ENCODE measurements at regions not wholly inside any gene's neighbourhood (a gene's known extent, or its start where the extent isn't known, plus 50 kb on each side); places are given as distances from the start of the nearest gene placed in this dataset.

- H3K9me3 ChIP-seq (ENCODE audit: control insufficient read depth, insufficient read depth, low read depth, low read length), result no peaks in the 10 kb centered on the region
- no peaks in the 10 kb centered on the region for H3K4me1 ChIP-seq (ENCODE audit: control insufficient read depth, insufficient read depth, low read length)
- no peaks in the 10 kb centered on the region for H3K36me3 ChIP-seq (ENCODE audit: control insufficient read depth in 2 of 2, insufficient read depth in 1 of 2, low read length in 2 of 2)
- TF ChIP-seq SETDB1 (IDR thresholded peaks at IDR 0.05; ENCODE audit: insufficient read length, low read length) (peak; percentile 51), ZNF18 (tag by site-specific recombination; IDR thresholded peaks at IDR 0.05) (no peak)
- ChIA-PET CTCF (interaction anchor here (0.7 to 1.1 kb wide), 2 partner anchors 9 to 17 kb away, joined by 3 read pairs; no protein-coding TSS in a partner anchor), POLR2A (no interaction called here)
- H3K4me3 ChIP-seq (ENCODE audit: low read depth, low read length), result no peak overlapping the region
- no peak overlapping the region for H3K27ac ChIP-seq (ENCODE audit: extremely low read depth, low read depth, low read length)
Observed at GRCh38 chr21:32122082-32122481, 156.8 kb downstream of the MIS18A start.

- POLR2A ChIA-PET, result interaction anchor here (0.6 kb wide), 1 partner anchor 41 kb away, joined by 5 read pairs; no protein-coding TSS in a partner anchor
- no peaks in the 10 kb centered on the region for H3K9me3 ChIP-seq (ENCODE audit: control insufficient read depth, insufficient read depth, low read depth, low read length)
- no peak for TF ChIP-seq BCL11A (tag by site-specific recombination; IDR thresholded peaks at IDR 0.05; ENCODE audit: low read depth)
- TF ChIP-seq ZBTB1 (tag by site-specific recombination; IDR thresholded peaks at IDR 0.05), result no peak
- TF ChIP-seq SP7 (tag by site-specific recombination; IDR thresholded peaks at IDR 0.05), result no peak
- no peaks in the 10 kb centered on the region for H3K36me3 ChIP-seq (ENCODE audit: control insufficient read depth in 2 of 2, insufficient read depth in 1 of 2, low read length in 2 of 2)
- no peak overlapping the region for H3K27ac ChIP-seq (ENCODE audit: extremely low read depth, low read depth, low read length)
- H3K4me1 ChIP-seq (ENCODE audit: control insufficient read depth, insufficient read depth, low read length), result no peaks in the 10 kb centered on the region
- CTCF ChIA-PET, result interaction anchor here (0.6 to 1.2 kb wide), 5 partner anchors 9 to 316 kb away, joined by 3 to 5 read pairs (median 4); no protein-coding TSS in a partner anchor
- no peak overlapping the region for H3K4me3 ChIP-seq (ENCODE audit: low read depth, low read length)
Observed at GRCh38 chr21:32120230-32120629, 158.6 kb downstream of the MIS18A start.

- TF ChIP-seq ZNF394 (tag by site-specific recombination; IDR thresholded peaks at IDR 0.05; ENCODE audit: borderline replicate concordance) (no peak), ZNF692 (tag by site-specific recombination; IDR thresholded peaks at IDR 0.05) (no peak), ZFP69B (tag by site-specific recombination; IDR thresholded peaks at IDR 0.05) (no peak), ATF2 (tag by site-specific recombination; IDR thresholded peaks at IDR 0.05; ENCODE audit: low read depth) (no peak), ZNF433 (tag by site-specific recombination; IDR thresholded peaks at IDR 0.05; ENCODE audit: low read depth) (no peak), ZNF274 (IDR thresholded peaks at IDR 0.05; ENCODE audit: low read length) (no peak), ZNF274 (tag by site-specific recombination; IDR thresholded peaks at IDR 0.05; ENCODE audit: borderline replicate concordance) (no peak), ZFP41 (tag by site-specific recombination; IDR thresholded peaks at IDR 0.05; ENCODE audit: borderline replicate concordance) (no peak), TCF7L2 (IDR thresholded peaks at IDR 0.05; ENCODE audit: borderline replicate concordance, low read depth, low read length) (no peak), ZNF518A (tag by site-specific recombination; conservative IDR thresholded peaks at IDR 0.05; ENCODE audit: low read depth) (no peak), ZNF707 (tag by site-specific recombination; IDR thresholded peaks at IDR 0.05) (no peak), ZNF658 (tag by site-specific recombination; IDR thresholded peaks at IDR 0.05) (no peak), ZSCAN30 (tag by site-specific recombination; IDR thresholded peaks at IDR 0.05) (no peak), ZBTB17 (tag by site-specific recombination; IDR thresholded peaks at IDR 0.05) (no peak), BCL11A (tag by site-specific recombination; IDR thresholded peaks at IDR 0.05; ENCODE audit: low read depth) (no peak)
- no peak overlapping the region for H3K27ac ChIP-seq (ENCODE audit: extremely low read depth, low read depth, low read length)
- CTCF ChIA-PET, result interaction anchor here (0.6 to 1.2 kb wide), 4 partner anchors 13 to 316 kb away, joined by 3 to 4 read pairs (median 4); no protein-coding TSS in a partner anchor
- POLR2A ChIA-PET, result no interaction called here
- H3K4me3 ChIP-seq (ENCODE audit: low read depth, low read length), result no peak overlapping the region
- no peaks in the 10 kb centered on the region for H3K4me1 ChIP-seq (ENCODE audit: control insufficient read depth, insufficient read depth, low read length)
- H3K36me3 ChIP-seq (ENCODE audit: control insufficient read depth in 2 of 2, insufficient read depth in 1 of 2, low read length in 2 of 2), result no peaks in the 10 kb centered on the region
- no peaks in the 10 kb centered on the region for H3K9me3 ChIP-seq (ENCODE audit: control insufficient read depth, insufficient read depth, low read depth, low read length)
Observed at GRCh38 chr21:32119811-32120210, 159.0 kb downstream of the MIS18A start.
